GM23248 (cell line): ENCODE measurements at regions not wholly inside any gene's neighbourhood (a gene's known extent, or its start where the extent isn't known, plus 50 kb on each side); places are given as distances from the start of the nearest gene placed in this dataset.
"Not testable (repeated sequence)": the region's sequence is repeated elsewhere in the genome, so short reads cannot be mapped to it uniquely, and the experiment has no call there.

Experiments used
- EZH2 ChIP-seq: fragments of 200-600 bp; sonication (generic); IDR thresholded peaks from 2 replicates; pipeline ENCODE4 v1.6.1; 2018; ENCODE audit warnings: antibody characterized with exemption, mild to moderate bottlenecking; ENCODE audit not compliant: insufficient read depth, poor library complexity, severe bottlenecking
- EZH2phosphoT487 ChIP-seq: fragments of 200-600 bp; sonication (generic); IDR thresholded peaks from 2 replicates; pipeline ENCODE4 v1.6.1; 2018; ENCODE audit warnings: antibody characterized with exemption, moderate library complexity, mild to moderate bottlenecking, low read depth; ENCODE audit not compliant: insufficient read depth

DNA sequence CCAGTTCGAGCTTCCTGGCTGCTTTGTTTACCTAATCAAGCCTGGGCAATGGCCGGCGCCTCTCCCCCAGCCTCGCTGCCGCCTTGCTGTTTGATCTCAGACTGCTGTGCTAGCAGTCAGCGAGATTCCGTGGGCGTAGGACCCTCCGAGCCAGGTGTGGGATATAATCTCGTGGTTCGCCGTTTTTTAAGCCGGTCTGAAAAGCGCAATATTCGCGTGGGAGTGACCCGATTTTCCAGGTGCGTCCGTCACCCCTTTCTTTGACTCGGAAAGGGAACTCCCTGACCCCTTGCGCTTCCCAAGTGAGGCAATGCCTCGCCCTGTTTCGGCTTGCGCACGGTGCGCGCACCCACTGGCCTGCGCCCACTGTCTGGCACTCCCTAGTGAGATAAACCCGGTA lies 72.4 kb downstream of the TUBA3C start:
- TF ChIP-seq EZH2, EZH2phosphoT487: not testable (repeated sequence)
